ENCODE measurements at regions not wholly inside any gene's neighbourhood (a gene's known extent, or its start where the extent isn't known, plus 50 kb on each side); places are given as distances from the start of the nearest gene placed in this dataset.
"Not testable (repeated sequence)": the region's sequence is repeated elsewhere in the genome, so short reads cannot be mapped to it uniquely, and the experiment has no call there.

- H3K27me3 ChIP-seq (ENCODE audit: low read depth); H3K4me1 ChIP-seq; H3K9me3 ChIP-seq; H3K4me3 ChIP-seq; H3K36me3 ChIP-seq (replicated peaks); DNase-seq (ENCODE audit: low spot score in 2 of 2); in situ Hi-C loops (cut with MboI; ENCODE audit: low sequenced_read_pairs): not testable (repeated sequence)
Measured at GRCh38 chr7:98736461-98736860, 119.4 kb downstream of the NPTX2 start.

DNA sequence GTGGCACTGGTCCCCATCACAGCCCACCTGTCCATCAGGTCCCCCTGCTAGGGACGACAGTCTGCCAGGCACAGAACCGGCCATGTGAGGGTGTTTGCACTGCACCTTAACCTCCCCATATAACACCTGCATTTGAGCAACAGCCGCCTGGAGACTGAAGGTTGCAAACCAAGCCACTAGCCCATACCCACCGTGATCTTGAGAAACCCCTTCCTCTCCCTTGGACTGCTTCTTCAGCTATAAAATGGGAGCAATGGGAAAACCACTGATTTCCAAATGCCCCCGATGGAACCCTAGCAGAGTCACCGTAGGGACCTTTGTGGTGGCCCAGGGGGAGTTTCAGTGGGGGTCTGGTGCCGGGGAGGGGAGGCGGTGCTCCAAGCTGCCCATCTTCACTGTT lies 120.1 kb downstream of the NPTX2 start:
- H3K9me3 ChIP-seq = no peaks in the 10 kb centered on the region
- no peaks in the 10 kb centered on the region for H3K27me3 ChIP-seq (ENCODE audit: low read depth)
- in situ Hi-C loops (cut with MboI; ENCODE audit: low sequenced_read_pairs) = no loop called here
- no peak overlapping the region for H3K4me3 ChIP-seq
- no peak for DNase-seq (ENCODE audit: low spot score in 2 of 2)
- H3K4me1 ChIP-seq = no peaks in the 10 kb centered on the region
- no peaks in the 10 kb centered on the region for H3K36me3 ChIP-seq (replicated peaks)

- Histone ChIP-seq H3K27me3 (ENCODE audit: low read depth) (no peaks in the 10 kb centered on the region), H3K4me3 (no peak overlapping the region), H3K9me3 (no peaks in the 10 kb centered on the region), H3K36me3 (replicated peaks) (no peaks in the 10 kb centered on the region), H3K4me1 (no peaks in the 10 kb centered on the region)
- DNase-seq (ENCODE audit: low spot score in 2 of 2) = no peak
- in situ Hi-C loops (cut with MboI; ENCODE audit: low sequenced_read_pairs) = loop anchor here (10.0 kb wide), 1 partner anchor 306 kb away; no protein-coding TSS in a partner anchor
Measured at GRCh38 chr7:98740643-98741042, 123.6 kb downstream of the NPTX2 start.

DNA sequence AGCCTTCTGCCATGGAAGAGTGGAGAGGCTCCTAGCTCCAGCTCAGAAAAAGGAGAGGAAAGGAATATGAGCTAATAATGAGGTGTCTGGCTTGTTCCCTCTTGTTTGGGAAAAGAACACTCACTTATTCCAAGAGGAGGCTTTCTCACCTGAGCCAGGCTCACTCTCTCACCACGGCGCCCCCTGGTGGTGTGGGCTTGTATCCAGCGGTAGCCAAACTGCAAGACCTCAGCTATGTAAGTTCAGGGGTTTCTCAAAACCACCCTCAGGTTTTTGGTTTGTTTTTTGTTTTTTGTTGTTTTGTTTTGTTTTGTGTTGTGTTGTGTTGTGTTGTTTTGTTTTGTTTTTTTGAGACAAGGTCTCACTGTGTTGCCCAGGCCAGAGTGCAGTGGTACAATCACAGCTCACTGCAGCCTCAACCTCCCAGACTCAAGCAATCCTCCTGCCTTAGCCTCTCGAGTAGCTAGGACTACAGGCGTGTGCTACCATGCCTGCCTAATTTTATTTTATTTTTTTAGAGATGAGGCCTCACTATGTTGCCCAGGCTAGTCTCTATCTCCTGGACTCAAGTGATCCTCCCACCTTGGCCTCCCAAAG lies 124.0 kb downstream of the TMEM130 start:
- no peaks in the 10 kb centered on the region for H3K4me1 ChIP-seq
- peak; percentile 20 to 88 for DNase-seq (ENCODE audit: low spot score in 2 of 2)
- in situ Hi-C loops (cut with MboI; ENCODE audit: low sequenced_read_pairs) = loop anchor here (10.0 kb wide), 1 partner anchor 311 kb away; no protein-coding TSS in a partner anchor
- no peaks in the 10 kb centered on the region for H3K36me3 ChIP-seq (replicated peaks)
- H3K27me3 ChIP-seq (ENCODE audit: low read depth) = no peaks in the 10 kb centered on the region
- no peaks in the 10 kb centered on the region for H3K9me3 ChIP-seq
- no peak overlapping the region for H3K4me3 ChIP-seq

- Histone ChIP-seq H3K9me3 (no peaks in the 10 kb centered on the region), H3K4me1 (no peaks in the 10 kb centered on the region), H3K36me3 (replicated peaks) (no peaks in the 10 kb centered on the region), H3K4me3 (no peak overlapping the region), H3K27me3 (ENCODE audit: low read depth) (no peaks in the 10 kb centered on the region)
- in situ Hi-C loops (cut with MboI; ENCODE audit: low sequenced_read_pairs) = loop anchor here (10.0 kb wide), 1 partner anchor 313 kb away; no protein-coding TSS in a partner anchor
- no peak for DNase-seq (ENCODE audit: low spot score in 2 of 2)
Measured at GRCh38 chr7:98748090-98748489, 121.7 kb downstream of the TMEM130 start.

GRCh38 chr7:98753176-98753575 lies 116.6 kb downstream of the TMEM130 start:
- no peak for DNase-seq (ENCODE audit: low spot score in 2 of 2)
- no peak overlapping the region for H3K4me3 ChIP-seq
- in situ Hi-C loops (cut with MboI; ENCODE audit: low sequenced_read_pairs) = no loop called here
- no peaks in the 10 kb centered on the region for H3K9me3 ChIP-seq
- H3K4me1 ChIP-seq = no peaks in the 10 kb centered on the region
- no peaks in the 10 kb centered on the region for H3K36me3 ChIP-seq (replicated peaks)
- no peaks in the 10 kb centered on the region for H3K27me3 ChIP-seq (ENCODE audit: low read depth)

- Histone ChIP-seq H3K27me3 (ENCODE audit: low read depth) (no peaks in the 10 kb centered on the region), H3K4me3 (no peak overlapping the region), H3K4me1 (no peaks in the 10 kb centered on the region), H3K36me3 (replicated peaks) (no peaks in the 10 kb centered on the region), H3K9me3 (no peaks in the 10 kb centered on the region)
- peak in 1 of 2 experiments; percentile 25 for DNase-seq (ENCODE audit: low spot score in 2 of 2)
- in situ Hi-C loops (cut with MboI; ENCODE audit: low sequenced_read_pairs) = no loop called here
Measured at GRCh38 chr7:98753989-98754479, 115.8 kb downstream of the TMEM130 start.

GRCh38 chr7:98755138-98755898 lies 114.5 kb downstream of the TMEM130 start:
- Histone ChIP-seq H3K4me1 (no peaks in the 10 kb centered on the region), H3K9me3 (no peaks in the 10 kb centered on the region), H3K36me3 (replicated peaks) (no peaks in the 10 kb centered on the region), H3K27me3 (ENCODE audit: low read depth) (no peaks in the 10 kb centered on the region), H3K4me3 (no peak overlapping the region)
- in situ Hi-C loops (cut with MboI; ENCODE audit: low sequenced_read_pairs) = no loop called here
- no peak for DNase-seq (ENCODE audit: low spot score in 2 of 2)

DNA sequence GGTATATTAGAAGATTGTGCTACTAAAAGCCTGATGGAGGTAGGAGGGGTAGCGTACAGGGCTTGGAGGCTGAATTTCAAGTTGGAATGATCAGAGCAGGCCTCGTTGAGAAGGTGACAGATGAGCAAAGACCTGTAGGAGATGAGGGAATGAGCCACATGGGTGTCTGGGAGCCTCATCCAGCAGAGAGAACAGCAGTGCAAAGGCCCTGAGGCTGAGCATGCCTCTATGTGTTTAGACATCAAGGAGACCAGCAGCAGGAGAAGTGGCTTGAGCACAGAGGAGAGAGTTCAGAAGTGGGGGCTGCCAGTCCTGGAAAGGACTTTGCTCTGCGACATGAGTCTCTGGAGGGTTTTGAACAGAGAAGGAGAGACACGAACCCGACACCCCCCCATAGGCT lies 111.7 kb downstream of the TMEM130 start:
- Histone ChIP-seq H3K36me3 (replicated peaks) (no peaks in the 10 kb centered on the region), H3K4me1 (no peaks in the 10 kb centered on the region), H3K9me3 (no peaks in the 10 kb centered on the region), H3K27me3 (ENCODE audit: low read depth) (no peaks in the 10 kb centered on the region), H3K4me3 (no peak overlapping the region)
- in situ Hi-C loops (cut with MboI; ENCODE audit: low sequenced_read_pairs) = no loop called here
- DNase-seq (ENCODE audit: low spot score in 2 of 2) = no peak

DNA sequence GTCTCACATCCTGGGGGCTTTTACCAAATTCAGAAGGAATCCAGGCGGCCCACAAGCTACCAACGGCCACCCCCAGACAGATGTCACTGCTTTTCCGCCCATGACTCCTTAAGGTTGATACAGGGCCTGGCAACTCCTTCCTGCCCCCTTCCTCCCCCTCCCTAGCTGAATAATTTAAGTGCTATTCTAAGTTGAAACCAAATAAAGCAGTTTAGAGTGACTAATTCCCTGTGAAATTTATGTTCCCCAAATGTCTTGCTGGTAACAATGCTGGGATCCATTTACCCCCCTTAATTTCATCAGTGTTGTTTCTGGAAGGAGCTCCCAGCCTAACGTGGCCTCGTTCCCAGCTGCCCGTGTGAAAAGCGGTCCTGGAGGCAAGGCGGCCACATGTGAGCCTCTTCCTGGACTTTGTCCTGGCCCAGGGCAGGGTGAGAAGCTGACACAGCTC lies 109.6 kb downstream of the TMEM130 start:
- no peak for DNase-seq (ENCODE audit: low spot score in 2 of 2)
- no peaks in the 10 kb centered on the region for H3K36me3 ChIP-seq (replicated peaks)
- H3K9me3 ChIP-seq = no peaks in the 10 kb centered on the region
- no peak overlapping the region for H3K4me3 ChIP-seq
- in situ Hi-C loops (cut with MboI; ENCODE audit: low sequenced_read_pairs) = no loop called here
- no peaks in the 10 kb centered on the region for H3K27me3 ChIP-seq (ENCODE audit: low read depth)
- H3K4me1 ChIP-seq = no peaks in the 10 kb centered on the region

- in situ Hi-C loops (cut with MboI; ENCODE audit: low sequenced_read_pairs) = no loop called here
- no peaks in the 10 kb centered on the region for H3K36me3 ChIP-seq (replicated peaks)
- no peak for DNase-seq (ENCODE audit: low spot score in 2 of 2)
- H3K9me3 ChIP-seq = no peaks in the 10 kb centered on the region
- H3K27me3 ChIP-seq (ENCODE audit: low read depth) = no peaks in the 10 kb centered on the region
- H3K4me1 ChIP-seq = no peaks in the 10 kb centered on the region
- no peak overlapping the region for H3K4me3 ChIP-seq
Measured at GRCh38 chr7:98761225-98761624, 108.6 kb downstream of the TMEM130 start.

GRCh38 chr7:98762620-98763019 lies 107.2 kb downstream of the TMEM130 start:
- DNase-seq (ENCODE audit: low spot score in 2 of 2) = no peak
- H3K27me3 ChIP-seq (ENCODE audit: low read depth) = no peaks in the 10 kb centered on the region
- no peaks in the 10 kb centered on the region for H3K4me1 ChIP-seq
- in situ Hi-C loops (cut with MboI; ENCODE audit: low sequenced_read_pairs) = no loop called here
- H3K36me3 ChIP-seq (replicated peaks) = no peaks in the 10 kb centered on the region
- no peaks in the 10 kb centered on the region for H3K9me3 ChIP-seq
- no peak overlapping the region for H3K4me3 ChIP-seq

DNA sequence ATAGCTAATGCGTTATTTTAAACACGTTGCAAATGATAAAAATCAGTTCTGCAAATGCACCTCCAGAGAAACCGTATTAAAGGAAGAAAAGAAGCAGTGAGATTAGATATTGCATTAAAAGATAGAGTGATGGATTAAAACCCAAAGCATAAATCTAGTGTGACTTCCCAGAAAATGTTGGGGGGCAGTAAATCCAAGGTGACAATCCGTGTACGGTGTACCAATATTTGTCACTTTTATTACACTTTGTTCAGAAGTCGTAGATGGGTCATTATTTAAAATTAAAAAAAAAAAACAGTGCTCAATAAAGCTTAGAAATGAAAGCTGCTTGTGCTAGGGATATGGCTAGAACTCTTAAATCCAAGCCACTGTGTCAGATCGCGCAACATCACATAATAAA lies 106.4 kb downstream of the TMEM130 start:
- Histone ChIP-seq H3K4me1 (no peaks in the 10 kb centered on the region), H3K27me3 (ENCODE audit: low read depth) (no peaks in the 10 kb centered on the region), H3K36me3 (replicated peaks) (no peaks in the 10 kb centered on the region), H3K9me3 (no peaks in the 10 kb centered on the region), H3K4me3 (no peak overlapping the region)
- no peak for DNase-seq (ENCODE audit: low spot score in 2 of 2)
- in situ Hi-C loops (cut with MboI; ENCODE audit: low sequenced_read_pairs) = no loop called here

DNA sequence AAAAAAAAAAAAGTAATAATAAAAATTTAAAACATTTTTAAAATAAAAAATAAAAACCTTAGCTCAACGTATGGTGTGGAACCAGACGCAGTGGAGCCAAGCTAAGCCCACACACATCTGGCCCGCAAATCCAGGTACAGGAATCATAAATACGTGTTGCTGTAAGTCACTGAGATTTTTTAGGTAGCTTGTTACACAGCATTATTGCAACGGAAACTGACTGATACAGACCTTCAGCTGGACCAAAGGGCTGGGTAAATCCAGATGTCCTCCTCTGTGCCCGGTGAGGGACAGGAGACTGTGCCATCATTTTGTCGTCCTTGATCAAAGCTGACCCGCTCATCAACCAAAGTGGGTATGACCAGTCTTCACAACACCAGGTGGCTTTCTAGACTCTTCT lies 104.9 kb downstream of the TMEM130 start:
- DNase-seq (ENCODE audit: low spot score in 2 of 2) = no peak
- in situ Hi-C loops (cut with MboI; ENCODE audit: low sequenced_read_pairs) = no loop called here
- no peaks in the 10 kb centered on the region for H3K9me3 ChIP-seq
- no peaks in the 10 kb centered on the region for H3K4me1 ChIP-seq
- no peaks in the 10 kb centered on the region for H3K36me3 ChIP-seq (replicated peaks)
- H3K4me3 ChIP-seq = no peak overlapping the region
- no peaks in the 10 kb centered on the region for H3K27me3 ChIP-seq (ENCODE audit: low read depth)
